Neural progenitor cell (in vitro differentiated cells): ENCODE measurements at regions not wholly inside any gene's neighbourhood (a gene's known extent, or its start where the extent isn't known, plus 50 kb on each side); places are given as distances from the start of the nearest gene placed in this dataset.

Experiments used
- EZH2 ChIP-seq: fragments of 200-600 bp; sonication (generic); IDR thresholded peaks from 2 replicates; pipeline ENCODE4 v1.6.1; 2017; ENCODE audit warnings: antibody characterized with exemption, mild to moderate bottlenecking, moderate library complexity
- TF ChIP-seq, protein P1 (sequence below): fragments of 200-600 bp; sonication (generic); IDR thresholded peaks from 2 replicates; pipeline ENCODE4 v1.5.1; 2017; ENCODE audit warnings: antibody characterized with exemption, mild to moderate bottlenecking

DNA sequence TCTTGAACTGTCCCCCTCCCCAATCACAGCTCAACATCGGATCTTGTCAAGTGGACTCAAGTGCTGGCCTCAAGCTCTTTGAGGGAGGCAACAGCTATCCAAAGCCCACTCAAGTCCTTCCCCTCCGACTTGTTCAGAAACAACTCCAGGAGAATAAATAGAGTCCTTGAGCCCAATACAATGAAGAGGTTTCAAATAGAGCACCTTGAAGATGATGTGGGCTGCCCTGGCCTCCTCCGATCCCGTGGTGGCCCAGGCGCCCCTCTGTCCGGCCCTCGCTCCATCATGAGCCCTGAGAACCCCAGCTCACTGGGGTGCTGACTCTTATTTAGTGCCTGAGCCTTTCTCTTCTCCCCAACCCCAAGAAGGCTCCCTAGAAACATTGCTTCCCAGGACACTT, 164.3 kb upstream of the PMEPA1 start:
- no peak for TF ChIP-seq EZH2
- TF ChIP-seq, protein P1, sequence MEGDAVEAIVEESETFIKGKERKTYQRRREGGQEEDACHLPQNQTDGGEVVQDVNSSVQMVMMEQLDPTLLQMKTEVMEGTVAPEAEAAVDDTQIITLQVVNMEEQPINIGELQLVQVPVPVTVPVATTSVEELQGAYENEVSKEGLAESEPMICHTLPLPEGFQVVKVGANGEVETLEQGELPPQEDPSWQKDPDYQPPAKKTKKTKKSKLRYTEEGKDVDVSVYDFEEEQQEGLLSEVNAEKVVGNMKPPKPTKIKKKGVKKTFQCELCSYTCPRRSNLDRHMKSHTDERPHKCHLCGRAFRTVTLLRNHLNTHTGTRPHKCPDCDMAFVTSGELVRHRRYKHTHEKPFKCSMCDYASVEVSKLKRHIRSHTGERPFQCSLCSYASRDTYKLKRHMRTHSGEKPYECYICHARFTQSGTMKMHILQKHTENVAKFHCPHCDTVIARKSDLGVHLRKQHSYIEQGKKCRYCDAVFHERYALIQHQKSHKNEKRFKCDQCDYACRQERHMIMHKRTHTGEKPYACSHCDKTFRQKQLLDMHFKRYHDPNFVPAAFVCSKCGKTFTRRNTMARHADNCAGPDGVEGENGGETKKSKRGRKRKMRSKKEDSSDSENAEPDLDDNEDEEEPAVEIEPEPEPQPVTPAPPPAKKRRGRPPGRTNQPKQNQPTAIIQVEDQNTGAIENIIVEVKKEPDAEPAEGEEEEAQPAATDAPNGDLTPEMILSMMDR: no peak
